ENCODE measurements at regions not wholly inside any gene's neighbourhood (a gene's known extent, or its start where the extent isn't known, plus 50 kb on each side); places are given as distances from the start of the nearest gene placed in this dataset.
"Not testable (repeated sequence)": the region's sequence is repeated elsewhere in the genome, so short reads cannot be mapped to it uniquely, and the experiment has no call there.

DNA sequence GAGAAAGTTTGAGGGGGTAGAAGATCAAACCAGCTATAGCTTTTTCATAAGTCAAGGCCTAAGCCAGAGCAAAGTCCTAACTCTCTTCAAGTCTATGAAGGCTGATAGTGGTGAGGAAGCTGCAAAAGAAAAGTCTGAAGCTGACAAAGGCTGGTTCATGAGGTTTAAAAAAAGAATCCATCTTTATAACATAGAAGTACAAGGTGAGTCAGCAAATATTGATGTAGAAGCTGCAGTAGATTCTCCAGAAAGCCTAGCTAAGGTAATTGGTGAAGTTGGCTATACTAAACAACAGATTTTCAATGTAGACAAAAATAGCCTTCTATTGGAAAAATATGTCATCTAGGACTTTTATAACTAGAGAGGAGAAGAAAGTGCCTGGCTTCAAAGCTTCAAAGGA lies 141.4 kb upstream of the ZNF521 start:
- DNase-seq (ENCODE audit: low spot score): no peak

DNA sequence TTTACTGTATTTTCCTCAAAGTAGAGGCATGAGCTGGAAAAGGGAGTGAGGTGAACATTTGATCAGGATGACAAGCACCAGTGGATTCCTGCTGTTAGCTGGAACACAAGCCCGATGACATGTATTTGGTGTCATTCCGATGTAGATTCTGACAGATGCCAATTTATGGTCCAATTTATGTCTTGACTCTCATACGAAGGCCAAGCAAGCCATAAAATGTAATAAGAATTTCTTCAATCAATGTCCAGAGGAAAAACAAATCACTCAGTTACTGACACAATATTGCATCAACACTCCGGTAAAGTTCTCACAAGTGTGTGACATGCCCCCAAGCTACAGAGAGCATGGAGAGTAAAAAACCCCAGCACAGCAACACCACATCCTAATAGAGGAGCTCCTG lies 138.3 kb upstream of the ZNF521 start:
- no peak for DNase-seq (ENCODE audit: low spot score)

DNA sequence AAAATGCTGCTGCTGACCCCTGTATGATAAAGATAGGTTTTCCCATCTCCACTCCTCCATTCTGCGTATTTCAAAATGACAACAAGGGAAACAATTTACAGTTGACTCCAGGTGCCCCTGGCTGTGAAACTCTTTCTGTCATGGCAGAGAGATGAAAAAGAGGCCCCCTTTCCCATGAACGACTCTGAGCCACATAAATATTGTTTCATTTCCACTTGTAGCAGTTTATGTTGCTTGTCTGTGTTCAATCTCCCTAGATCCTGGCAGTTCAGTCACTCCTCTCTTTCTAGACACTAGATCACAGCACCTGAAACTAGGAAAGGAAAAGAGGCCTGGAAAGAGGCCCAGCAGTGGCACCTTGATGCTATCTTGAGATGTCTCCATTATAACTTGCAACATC lies 121.0 kb upstream of the ZNF521 start:
- DNase-seq (ENCODE audit: low spot score): no peak

DNA sequence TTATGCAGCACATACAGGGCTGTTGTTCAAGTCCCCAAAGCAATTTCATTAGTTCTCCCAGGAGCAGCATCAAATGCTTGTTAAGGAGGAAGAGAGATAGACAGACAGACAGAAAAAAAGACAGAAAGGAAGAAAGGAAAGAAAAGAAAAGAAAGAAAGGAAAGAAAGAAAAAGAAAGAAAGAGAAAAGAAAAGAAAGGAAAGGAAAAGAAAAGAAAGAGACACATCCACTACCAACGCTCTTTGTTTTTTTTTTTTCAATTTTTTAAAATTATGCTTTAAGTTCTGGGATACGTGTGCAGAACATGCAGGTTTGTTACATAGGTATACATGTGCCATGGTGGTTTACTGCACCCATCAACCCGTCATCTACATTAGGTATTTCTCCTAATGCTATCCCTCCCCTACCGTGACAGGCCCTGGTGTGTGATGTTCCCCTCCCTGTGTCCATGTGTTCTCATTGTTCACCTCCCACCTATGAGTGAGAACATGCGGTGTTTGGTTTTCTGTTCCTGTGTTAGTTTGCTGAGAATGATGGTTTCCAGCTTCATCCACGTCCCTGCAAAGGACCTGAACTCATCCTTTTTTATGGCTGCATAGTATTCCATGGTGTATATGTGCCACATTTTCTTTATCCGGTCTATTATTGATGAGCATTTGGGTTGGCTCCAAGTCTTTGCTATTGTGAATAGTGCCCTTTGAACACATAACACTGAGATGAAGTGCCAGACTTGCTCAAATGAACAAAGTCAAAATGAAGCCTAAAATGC lies 119.0 kb upstream of the ZNF521 start:
- DNase-seq (ENCODE audit: low spot score): not testable (repeated sequence)

DNA sequence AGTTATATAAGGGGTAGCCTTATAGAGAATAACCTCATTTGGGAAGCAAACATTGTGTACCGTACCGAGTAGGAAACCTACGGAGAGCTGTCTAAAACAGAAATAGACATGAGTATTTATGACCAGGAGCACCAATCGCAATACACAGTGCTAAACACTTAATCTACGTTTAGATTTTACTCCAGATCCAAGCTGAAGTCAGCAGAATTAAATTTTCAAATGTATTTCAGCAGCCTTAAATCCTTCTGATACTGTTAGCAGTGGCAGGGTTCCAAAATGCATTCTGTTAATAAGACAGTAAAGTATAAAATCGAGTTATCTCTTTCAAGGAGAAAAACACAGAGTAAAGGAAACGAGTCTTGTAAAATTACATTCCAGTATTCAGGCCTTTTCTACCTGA lies 118.1 kb upstream of the ZNF521 start:
- no peak for DNase-seq (ENCODE audit: low spot score)

DNA sequence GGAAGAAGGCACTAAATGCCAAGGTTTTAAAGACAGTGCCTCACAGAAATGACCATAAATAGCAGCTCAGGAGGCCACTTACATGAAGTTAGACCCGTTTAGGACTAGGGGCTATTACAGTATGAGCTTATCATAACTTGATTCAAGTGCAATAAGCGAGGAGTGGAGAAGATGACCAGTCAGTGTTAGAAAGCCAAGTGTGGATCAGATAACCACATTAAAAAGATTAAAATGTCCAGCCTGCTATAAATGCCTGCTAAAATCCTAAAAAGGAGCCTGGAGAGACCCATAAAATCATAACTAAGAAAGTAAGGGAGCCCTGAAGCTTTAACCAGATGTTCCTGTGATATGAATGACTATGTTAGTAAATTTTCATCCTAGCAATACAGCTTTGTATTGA lies 117.5 kb upstream of the ZNF521 start:
- DNase-seq (ENCODE audit: low spot score): no peak

DNA sequence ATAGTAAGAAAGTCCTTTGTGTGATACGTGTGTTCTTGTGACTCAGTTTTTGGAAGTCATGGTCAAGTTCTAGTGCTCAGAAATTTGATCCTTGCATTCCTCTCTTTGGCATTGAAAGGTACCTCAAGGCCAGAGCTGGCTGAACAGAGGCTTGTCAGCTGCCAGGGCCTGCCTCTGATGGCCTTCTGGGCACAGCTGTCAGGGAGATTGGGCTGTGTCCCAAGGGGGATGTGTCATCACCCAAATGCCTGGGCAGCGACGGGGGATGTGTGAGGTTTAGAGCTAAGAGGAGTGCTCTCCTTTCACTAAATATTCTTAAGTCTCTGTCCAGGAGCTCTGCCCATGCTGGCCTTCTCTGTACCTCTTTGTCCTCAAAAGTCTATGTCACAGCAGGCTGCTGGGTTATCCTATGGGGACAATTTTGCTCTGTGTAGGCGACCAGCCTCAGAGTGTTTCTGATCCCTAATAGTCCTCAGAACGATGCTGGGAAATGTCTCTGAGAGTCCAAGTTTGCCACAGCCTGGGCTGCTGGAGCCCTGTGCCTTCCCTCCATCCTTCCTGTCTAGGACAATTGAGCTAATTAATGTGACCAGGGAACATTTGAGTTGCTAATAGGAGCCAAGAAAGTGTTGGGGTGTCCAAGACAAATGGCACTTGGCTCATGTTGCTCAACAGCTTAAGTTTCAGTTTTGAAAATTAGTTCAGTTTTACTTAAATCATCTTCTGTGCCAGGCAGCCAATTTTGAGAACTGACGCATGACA lies 115.4 kb upstream of the ZNF521 start:
- DNase-seq (ENCODE audit: low spot score): peak; percentile 2

DNA sequence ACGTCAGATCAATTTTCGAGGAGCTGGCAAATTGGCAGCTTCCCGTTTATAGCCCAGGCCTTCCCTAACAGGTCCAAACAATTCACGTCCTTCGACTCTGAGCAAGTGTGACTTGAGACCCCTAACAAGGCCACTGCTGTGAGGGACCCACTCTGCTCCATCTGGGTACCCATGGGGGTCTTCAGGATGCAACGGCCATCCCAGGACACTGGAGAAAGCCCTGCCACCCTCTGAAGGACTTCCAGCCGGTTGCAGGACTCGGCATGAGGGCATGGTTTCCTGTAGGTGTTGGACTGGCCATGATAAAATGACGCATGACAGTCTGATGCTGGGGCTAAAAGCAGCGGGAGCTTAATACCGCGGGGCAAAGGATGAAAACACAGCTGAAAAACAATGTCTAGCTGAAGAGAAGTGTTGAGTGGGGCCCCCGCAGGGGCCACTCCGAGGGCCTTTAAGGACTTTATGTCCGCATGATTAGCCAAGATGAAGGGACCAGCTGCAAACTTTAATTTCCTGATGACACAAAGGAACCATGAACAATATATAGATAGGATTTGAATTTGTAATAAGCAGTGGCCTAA lies 113.3 kb upstream of the ZNF521 start:
- DNase-seq (ENCODE audit: low spot score): no peak

DNA sequence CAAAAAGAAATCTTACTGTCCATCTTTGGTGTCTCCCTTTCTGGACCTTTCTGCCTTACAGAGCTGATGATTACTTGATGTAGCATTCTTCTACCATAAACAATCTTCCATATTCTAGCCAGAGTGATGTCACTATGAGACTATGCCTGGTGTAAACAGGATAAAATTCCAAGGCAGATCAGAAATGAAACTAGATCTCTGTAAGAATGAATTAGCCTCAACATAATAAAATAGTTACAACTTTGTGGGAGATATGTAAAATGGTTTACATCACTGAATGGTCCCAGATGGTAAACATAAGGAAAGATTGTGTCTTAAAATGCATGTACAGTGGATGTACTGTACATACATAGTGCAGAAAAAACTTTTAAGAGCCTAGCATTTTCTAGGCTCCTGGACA lies 112.3 kb upstream of the ZNF521 start:
- DNase-seq (ENCODE audit: low spot score): no peak

DNA sequence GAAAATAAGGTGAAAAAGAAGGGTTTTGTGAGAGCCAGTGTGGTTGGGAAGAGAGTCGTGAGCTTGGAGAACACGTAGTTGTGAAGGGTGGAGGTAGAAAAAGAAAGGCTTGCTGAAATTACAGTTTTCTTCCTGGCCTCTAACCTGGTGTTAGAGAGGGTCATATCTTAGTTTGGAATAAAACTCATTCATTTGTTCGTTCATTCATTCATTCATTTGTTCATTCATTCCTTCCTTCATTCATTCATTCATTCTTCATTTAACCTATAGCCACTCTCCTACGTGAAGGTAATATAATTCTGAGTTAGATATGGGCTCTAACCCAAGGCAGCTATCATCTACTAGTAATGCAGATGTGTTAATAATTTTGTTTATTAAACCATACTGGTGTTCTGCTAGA lies 111.8 kb upstream of the ZNF521 start:
- DNase-seq (ENCODE audit: low spot score): no peak

DNA sequence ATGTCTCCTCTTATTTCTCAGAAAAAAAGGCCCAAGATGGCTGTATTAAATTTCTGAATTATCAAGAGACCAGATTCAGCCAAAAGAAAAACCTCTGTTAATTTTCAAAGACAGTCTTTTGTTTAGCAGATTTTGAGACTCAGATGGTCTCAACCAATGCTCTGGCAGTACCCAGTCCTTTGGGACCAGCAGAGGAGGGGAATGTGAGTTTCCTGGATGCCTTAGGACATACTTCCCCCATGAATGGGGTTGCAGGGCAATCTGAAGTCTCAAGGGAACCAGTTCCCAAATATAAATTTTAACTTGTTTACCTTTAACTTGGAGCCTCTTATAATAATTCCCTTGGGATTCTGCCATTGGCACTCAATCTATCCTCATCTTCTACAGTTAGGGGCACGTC lies 107.8 kb upstream of the ZNF521 start:
- no peak for DNase-seq (ENCODE audit: low spot score)

DNA sequence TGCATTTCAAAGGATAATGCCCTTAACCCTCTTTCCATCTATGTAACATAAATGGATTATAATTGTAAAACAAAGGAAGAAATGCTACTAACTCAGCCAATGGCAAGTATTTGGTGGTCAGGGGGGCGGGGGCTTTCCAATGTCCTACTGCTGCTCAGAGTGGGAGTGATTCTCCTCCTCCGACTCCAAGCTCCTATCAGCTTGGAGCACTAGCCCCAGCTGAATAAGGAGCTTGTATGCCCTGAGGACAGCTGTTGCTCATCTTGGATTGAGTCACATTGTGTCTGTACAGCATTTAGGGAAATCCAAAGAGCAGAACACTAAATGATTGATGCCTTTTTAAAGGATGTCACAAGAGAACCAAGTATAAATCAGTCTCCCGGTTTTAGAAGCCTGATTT lies 105.6 kb upstream of the ZNF521 start:
- no peak for DNase-seq (ENCODE audit: low spot score)

DNA sequence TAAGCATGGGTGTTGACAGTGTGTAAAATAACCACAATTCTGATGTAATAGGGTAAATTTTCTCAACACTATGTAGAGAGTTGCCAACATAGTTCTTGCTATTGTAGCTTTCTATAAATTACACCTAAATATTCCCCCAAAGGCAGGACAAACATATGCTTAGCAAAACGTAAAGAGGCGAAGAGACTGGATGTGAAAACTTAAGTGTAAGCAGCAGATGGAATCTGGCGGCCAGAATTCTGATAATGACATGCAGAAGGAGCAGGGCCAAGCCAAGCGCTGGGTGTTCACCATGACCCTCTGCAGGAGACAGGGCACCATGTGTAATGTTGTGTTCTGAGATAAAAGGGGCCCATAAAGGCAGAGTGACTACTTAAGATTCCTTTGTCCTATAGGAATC lies 105.2 kb upstream of the ZNF521 start:
- no peak for DNase-seq (ENCODE audit: low spot score)

DNA sequence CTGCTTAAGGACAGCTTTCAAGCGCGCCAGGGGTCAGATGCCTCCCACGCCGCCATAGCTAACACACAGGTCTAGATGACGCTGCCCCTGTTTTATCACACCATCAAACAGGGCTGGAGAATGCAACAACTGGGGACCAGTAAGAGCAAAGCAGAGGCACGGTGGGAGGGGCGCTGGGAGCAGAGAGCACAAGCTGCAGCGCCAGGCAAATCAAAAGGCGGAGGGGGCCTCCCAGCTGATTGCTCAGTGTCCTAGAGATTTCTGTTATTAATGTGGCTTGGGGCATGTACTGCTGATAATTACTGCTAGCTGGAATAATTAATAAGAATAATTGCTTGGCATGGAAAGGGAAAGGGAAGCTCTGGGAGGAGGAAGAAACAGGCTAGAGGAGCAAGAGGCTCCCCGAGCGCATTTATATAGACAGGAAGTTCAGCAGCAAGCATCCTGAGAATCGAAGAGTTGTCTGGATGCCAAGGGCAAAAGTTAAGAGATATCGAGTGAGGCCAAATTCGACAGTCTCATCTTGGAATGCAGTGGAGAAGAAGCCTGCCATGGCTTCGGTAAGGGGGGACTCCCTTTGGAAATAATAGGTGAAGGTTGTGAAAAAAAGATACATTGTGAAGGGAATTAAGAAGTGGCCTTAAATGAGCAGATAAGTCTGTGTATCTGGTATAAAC lies 104.5 kb upstream of the ZNF521 start:
- DNase-seq (ENCODE audit: low spot score): no peak

DNA sequence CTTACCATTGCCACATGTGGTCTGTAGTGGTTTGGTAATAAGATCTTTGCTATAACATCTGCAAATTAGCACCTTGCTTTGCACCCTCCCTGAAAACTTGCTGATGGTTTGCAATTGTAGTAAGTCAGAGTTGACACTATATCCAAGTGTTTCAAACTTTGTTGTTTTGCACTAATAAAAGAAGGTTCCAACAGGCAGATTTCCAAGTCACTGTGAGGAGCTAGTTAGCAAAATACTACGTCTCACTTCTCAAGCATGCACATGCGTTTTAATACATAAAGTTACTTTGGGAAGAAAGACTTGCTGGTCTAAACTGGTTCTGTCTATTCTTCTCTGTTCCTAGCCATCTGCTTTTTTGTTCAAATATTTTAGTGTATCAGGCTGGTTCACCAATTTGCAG lies 103.7 kb upstream of the ZNF521 start:
- DNase-seq (ENCODE audit: low spot score): no peak

DNA sequence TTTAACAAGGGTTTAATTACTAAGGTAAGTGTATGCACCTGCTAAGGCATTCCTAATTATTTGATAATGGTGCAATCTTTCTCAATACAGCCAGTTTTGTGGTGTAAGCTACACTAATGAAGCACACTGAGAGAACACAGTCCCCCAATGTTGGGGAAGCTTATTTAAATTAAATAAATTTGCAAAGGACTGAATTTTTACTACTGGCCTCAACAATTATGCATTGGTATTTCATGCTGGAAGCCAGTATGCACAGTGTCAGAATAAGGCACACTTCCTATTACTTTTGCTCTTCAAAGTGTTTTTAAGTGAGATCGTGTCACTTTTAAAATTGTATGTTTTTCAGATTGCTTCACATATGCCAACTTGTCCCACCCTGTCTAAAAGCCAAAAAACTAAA lies 103.2 kb upstream of the ZNF521 start:
- DNase-seq (ENCODE audit: low spot score): no peak

DNA sequence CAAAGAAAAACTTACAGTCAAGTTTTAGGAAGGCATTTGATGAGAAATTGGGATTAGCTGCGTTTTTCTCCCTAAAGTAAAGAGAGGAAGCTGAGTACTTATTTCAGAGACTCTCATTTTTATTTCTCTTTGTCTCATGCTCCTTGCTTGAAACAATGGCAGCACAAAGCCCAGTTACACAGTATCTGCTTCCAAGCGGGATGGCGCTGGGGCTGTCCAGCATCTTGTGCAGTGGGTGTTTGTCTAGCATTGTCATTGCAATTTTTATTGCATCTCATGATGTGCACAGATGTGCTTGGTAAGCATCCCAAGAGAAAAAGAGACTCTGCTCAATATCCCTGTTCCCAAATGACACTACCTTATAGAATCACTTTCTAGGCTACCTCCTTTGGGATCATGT lies 102.8 kb upstream of the ZNF521 start:
- no peak for DNase-seq (ENCODE audit: low spot score)

DNA sequence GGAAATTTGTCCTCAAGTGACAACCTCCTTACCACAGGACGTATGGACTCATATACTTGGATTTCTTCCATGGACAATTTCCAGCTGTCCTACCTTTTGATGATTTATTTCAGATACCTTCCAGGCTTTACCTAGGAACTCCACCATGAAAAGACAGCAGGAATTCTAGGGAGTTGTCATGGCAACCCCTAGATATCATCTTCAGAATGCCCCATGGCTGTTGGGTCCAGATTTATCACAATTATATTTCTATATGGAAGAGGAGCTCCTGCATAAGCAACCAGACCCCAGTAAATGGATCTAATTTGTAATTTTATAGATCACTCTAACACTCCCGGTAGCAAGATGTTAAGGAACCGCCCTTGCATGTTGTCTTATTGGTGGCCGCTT lies 102.3 kb upstream of the ZNF521 start:
- no peak for DNase-seq (ENCODE audit: low spot score)

DNA sequence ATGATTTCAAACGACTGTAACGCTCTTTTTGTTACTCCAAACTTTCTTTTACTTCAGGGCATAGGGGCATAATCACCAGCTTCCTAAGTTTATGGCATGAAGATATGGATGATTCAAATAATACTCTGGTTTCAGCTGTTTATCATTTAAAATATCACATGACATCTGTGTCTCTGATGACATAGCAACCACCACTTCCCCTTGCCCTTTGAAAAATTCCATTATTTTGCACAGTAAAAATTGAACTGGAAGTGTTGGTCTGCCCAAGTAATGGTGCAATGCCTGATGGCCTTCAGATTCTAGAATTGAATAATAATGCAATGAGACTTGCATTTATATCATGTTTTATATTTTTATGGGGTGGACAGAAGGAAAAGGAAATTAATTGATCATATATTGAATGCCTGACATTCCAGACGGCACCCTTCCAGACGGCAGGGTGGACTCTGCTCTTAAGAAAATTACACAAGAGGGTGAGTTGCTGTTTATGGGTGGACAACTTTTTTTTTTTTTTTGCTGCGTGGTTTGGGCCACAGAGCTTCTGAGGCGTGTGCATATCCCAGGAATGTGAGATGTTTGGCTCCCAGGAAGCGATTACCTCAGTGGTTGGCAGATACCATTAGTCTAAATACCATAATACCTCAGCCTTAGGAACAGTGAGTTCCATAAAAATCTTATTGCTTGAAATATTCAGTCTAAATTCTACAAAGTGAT lies 101.7 kb upstream of the ZNF521 start:
- peak; percentile 65 for DNase-seq (ENCODE audit: low spot score)

DNA sequence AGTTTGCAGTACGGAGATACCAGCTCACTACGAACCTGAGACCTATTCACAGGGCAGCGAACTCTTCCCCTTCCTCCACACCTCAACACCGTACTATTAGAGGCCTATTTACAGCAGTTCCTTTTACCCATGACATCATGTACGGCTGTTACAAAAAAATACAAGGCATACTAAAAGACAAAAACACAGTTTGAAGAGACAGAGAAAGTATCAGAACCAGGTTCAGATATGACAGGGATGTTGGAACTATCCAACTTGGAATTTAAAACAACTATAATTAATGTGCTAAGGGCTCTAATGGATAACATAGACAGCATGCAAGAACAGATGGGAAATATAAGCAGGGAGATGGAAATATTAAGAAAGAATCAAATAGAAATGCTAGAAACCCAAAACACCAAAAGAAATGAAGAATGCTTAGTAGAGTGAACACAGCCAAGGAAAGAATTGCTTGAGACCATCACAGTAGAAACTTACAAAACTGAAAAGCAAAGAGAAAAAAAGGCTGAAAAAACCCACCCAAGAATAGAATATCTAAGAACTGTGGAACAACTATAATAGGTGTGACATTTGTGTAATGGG lies 99.2 kb upstream of the ZNF521 start:
- no peak for DNase-seq (ENCODE audit: low spot score)

DNA sequence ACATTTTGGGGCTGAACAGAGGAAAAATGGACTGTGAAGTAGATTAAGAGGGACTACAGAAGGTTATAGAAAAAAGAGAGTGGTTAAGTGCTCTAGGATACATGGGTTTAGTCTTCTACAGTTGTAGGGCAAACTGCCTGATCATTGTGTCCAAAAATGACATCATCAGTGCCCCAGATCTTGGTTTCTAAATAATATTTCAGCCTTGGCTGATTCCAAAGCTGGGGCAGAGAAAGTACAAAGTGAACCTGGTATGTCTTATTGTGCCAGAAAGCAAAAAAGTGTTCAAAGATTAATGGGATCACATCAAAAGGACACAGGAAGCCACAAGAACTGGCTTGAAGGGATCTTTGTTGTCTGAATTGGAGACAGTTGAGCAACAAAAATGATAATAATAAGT lies 97.1 kb upstream of the ZNF521 start:
- no peak for DNase-seq (ENCODE audit: low spot score)

DNA sequence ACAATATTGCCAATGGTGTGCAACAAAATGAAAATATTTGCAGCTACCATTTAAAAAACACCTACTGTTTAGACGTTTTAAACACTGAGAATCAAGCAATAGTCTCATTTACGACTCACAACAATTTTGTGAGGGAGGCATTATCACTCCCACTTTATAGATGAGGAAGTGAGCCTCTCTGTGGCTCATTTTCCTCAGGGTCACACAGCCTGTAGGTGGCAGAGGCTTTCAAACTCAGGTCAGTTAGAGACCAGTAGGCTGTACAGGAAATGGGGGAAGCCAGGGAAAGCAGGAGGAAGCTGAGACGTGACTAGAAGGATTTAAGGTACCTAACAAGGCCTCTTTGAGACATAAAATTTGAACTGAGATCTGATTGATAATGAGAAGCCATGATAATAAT lies 95.0 kb upstream of the ZNF521 start:
- DNase-seq (ENCODE audit: low spot score): no peak
